Stimulated activated CD8-positive, alpha-beta memory T cell treated with anti-CD3 and anti-CD28 coated beads, Interleukin-4, amount 100 ng/mL, for 1 hour (primary cell): ENCODE measurements at regions not wholly inside any gene's neighbourhood (a gene's known extent, or its start where the extent isn't known, plus 50 kb on each side); places are given as distances from the start of the nearest gene placed in this dataset.
"Not testable (repeated sequence)": the region's sequence is repeated elsewhere in the genome, so short reads cannot be mapped to it uniquely, and the experiment has no call there.

Source experiments
- DNase-seq, 2 donors: peaks; one replicate each; pipeline ENCODE4 v3.0.0-alpha.2; 2020; ENCODE audit warnings: low read depth in 2 of 2, low spot score in 1 of 2

DNA sequence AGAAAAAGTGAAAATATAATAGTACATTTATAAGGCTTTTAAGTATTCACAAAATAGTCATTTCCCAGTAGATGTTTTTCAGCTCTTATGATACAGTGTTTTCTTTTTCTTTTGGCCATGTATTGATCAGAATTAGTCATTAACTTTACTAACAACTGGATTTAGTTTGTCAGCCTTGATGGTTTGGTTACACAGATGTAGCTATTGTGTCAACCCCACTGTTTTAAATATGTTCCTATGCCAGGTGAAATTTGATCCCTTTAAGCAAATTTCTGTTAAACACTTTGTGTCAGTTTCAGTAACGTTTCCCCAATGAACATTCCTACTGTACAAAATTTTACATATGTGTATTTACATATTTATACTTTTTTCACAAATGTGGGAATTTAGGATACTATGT is 261.5 kb upstream of the STARD13 start:
- no peak for DNase-seq

DNA sequence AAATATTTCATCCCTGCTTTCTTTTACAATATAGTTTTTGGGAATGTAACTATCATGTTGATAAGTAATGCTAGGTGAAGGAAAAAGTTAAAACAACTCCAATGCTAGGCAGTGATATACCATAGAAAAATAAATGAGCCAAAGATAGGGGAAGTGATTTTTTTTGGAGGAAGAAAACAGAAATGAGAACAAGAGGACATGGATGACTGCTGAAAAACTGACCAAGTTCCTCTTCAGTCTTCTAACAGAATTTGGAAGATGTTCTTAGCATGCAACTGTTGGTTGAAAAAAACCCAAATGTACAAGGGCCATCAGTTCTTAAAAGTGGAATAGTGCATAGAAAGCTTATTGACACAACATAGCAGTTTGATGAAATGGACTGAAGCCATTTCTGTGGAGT is 262.5 kb upstream of the STARD13 start:
- DNase-seq: no peak

DNA sequence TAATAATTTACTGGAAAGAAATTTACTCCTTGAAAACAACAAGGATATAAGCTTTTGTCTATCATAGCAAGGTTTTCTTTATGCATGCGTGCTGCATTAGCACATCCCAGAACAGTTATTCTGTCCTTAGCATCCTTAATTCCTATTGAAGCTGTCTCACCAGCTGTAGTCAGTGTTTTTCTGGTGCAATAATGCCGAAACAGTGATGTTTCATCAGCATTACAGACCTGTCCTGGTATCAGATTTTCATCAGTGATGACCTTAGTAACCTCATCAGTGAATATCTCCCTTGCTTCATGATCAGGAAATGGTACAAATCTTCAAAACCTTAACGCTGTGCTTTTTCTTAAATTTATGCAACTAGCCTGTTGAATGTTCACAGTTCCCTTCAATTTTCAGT is 264.7 kb upstream of the STARD13 start:
- no peak for DNase-seq

DNA sequence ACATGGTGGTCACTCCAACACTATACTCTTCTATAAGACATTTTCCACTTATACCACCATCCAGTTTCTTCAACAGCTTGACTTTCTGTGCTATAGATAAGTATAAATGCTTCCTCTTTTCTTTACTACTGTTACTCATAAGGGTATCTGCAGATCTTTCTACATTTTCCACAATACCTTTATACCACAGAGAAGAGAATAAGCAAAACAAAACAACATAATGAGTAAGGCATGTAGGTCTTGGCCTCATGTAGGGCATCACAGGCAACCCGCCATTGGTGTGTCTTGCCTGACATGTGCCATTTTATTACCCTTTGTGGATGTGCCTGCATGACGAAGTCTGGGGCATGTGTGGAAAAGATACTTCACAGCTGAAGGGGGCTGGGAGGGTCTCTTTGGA is 265.3 kb upstream of the STARD13 start:
- DNase-seq: no peak

DNA sequence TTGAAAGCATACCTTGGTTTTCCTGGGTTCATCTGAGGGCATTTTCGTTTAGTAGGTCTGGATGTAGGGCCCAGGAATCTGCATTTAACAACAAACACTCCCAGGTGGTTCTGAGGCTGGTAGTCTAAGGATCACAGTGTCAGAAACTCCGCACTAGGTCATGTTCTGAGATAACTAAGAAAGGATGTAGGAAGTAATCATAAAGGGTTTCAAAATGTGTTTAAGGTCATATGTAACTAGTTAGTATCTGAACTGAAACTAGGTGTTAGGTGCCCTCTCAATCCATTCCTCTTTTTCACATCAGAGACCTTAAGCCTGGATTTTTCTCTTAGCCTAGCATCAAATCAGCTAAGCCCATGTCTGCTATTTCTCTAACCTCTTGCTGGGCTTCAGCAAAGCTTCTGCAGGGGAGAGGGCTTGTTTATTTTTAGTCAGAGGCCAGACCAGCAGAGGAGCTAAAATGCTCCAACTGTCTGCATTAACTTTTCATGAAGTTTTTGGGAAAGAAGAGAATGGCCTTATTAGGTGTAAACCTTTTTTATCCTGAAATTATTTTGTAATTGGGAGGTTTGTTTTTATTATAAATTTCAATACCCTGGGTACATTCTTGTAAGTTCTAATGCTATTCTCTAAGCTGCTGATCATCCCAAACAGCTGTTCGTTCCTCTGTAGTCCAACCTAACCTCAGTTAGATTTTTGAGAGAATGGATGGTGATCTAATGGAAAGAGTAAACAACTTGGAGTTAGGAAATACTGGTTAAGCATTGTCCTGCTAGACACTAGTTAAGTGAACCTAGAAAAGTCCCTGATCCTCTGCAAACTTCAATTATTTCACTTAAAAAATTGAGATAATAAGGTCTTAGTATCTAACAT is 262.8 kb upstream of the RFC3 start:
- no peak for DNase-seq

DNA sequence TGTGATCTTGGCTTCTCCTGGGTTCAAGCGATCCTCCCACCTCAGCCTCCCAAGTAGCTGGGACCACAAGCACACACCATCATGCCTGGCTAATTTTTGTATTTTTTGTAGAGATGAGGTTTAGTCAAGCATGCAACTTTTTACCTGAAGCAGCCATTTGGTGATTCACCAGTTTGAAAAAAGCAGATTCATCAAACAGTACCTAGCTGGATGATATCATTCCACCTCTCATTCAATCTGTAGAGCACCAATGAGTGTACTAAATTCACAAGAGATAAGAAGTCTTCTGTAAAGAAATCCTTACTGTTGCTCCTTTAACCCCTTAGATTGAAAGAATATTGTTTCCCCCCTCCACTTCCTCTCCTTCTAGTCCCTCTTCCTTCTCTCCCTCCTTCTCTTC is 261.1 kb upstream of the RFC3 start:
- no peak for DNase-seq

DNA sequence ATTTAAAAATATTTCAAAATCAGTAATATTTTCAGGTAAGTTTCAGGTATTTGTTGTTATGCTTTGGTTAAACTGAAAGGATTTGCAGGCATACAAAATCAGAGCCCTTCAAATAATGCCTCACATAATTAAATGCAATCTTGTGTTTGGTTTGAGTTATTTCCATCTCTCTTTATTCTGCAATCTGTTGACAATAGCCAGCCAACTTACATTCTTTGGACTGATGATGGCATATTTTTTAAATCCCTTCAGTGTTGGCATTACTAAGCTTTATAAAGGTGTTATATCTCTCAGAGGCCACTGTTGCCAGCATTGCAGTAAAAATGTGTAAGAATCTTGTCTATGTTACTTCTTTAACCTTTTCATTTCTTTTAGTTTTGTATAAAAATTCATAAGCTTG is 257.2 kb upstream of the RFC3 start:
- no peak for DNase-seq

DNA sequence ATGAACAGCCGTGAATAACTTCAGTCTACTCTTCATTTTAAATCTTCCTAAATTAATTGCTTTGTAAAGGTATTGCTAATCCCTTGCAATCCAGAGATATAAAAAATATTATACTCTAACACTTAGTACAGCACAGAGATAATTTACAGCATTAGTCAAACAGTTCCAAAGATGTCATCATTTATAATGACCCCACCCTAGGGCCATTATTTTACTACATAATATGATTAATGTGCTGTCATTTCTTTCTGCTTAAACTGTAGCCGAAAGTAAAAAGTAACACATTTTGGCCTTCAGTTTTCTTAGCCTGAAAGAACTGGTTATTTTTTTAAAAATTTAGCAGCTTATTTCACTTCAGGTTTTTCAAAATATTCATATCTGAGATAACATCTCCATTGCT is 256.3 kb upstream of the RFC3 start:
- DNase-seq: no peak

DNA sequence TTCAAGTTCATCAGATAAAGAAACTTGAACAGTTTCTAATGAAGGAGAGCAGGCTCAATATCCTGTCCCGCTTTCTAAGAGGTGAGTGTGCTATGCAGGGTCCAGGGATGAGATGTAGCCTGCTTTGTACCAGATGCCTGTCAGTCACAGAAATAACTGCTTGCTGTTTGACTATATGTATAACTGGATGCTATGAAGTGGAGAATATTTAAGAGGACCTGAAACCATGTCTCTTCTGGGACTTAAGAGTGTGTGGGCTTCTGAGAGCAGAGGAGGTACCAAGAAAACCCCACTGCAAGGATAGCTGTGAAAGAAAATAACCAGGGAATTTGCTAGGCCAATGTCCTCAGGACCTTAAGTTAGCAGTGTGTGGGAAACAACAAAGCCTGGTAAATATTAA is 246.3 kb upstream of the RFC3 start:
- no peak for DNase-seq

DNA sequence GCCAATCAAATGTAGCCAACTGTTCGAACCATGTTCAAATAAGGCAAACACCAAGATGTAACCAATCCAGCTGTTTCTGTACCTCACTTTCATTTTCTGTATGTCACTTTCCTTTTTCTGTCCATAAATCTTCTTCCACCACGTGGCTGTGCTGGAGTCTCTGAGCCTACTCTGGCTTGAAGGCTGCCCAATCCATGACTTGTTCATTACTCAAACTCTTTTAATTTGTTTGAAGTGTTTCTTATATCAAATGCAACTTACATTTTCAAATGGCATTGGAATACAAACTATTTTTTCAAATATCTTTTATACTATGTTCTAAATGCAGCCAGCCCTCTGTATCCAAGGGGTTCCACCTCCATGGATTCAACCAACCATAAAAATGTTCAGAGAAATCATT is 245.6 kb upstream of the RFC3 start:
- DNase-seq: not testable (repeated sequence)

DNA sequence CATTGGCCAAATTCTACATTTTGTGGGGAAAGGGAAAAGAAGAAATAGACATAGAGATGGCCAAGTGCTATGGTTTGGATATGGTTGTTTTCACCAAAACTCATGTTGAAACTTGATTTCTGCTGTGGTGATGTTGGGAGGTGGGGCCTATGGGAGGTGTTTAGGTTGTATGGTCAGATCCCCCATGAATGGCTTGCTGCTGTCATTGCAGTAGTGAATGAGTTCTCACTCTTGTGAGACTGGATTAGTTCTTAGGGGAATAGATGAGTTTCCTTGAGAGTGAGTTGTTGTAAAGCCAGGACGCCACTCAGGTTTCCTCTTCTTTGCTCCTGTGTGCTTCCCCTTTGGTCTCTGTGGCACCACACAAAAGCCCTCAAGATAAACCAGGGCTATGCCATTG is 242.6 kb upstream of the RFC3 start:
- DNase-seq: no peak

DNA sequence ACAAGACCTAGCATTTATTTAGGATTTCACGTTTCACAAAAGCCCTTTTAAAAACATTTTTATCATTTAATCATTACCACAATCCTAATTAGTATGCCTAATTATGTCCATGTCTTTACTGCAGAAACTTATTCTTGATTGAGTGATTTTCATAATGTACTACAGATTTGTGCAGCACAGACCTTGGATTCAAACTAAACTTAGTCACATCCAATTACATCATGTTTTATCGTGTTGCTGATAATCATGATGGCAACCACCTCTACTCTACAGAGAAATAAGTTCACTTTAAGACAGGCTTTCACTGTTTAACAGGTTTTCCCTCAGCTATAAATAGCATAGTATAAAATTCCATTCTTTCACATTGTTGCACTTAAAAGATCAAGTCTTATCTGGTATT is 240.9 kb upstream of the RFC3 start:
- no peak for DNase-seq

DNA sequence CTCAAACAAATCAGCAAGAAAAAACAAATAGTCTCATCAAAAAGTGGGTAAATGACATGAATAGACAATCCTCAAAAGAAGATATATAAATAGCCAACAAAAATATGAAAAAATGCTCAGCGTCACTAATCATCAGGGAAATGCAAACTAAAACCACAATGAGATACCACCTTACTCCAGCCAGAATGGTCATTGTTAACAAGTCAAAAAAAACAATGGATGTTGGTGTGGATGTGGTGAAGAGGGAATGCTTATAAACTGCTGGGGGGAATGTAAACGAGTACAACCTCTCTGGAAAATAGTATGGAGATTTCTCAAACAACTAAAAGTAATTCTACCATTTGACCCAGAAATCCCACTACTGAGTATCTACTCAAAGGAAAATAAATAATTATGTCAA is 239.2 kb upstream of the RFC3 start:
- DNase-seq: no peak

DNA sequence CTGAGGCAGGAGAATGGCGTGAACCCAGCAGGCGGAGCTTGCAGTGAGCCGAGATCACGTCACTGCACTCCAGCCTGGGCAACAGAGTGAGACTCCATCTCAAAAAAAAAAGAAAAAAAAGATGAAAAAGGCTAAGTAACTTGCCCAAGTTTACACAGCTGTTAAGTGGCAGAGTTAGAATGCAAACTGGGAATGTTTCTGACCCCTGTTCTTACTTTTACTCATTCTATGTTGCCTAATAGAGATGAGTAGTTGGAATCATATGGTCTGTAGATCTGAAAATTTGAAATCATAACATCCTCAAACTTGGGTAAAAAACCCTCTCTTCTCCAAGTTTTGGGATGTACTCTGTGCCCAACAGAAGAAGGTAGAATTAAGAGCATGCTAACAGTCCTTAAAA is 235.8 kb upstream of the RFC3 start:
- no peak for DNase-seq

DNA sequence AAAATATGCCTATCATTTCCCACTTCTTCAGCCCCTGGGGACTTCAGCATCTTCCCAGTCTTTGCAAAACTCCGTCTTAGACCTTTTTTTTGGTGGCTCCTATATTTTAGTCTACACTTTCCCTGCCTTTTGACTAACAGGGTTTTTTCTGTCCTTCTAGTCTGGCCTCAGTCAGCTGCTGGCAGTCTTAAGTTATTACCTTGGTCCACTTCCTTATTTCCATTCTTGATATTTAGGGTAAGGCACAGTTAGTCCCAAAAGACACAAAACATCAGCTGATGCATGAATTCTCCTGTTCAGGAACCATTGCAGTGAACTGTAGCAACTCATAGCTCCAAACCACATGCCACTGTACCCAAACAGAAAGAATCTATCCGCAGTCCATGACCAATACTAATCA is 234.6 kb upstream of the RFC3 start:
- no peak for DNase-seq

DNA sequence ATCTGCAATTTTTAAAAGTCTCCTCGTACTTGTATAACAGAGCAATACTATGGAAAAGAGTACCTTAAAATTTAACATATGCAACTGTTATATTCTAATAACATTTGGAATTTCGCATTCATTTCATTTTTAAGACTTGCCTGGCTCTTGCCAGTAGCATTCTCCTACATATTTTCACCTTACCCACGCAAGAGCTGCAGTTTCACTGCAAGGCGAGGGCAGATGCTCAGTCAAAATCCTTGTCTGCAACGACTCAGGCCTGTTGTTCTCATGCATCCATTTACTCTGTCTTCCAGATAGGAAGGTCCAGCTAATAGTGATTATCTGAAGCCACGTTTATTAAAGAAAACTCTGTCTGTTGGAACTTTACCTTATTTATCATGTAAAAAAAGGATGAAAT is 227.0 kb upstream of the RFC3 start:
- DNase-seq: no peak

DNA sequence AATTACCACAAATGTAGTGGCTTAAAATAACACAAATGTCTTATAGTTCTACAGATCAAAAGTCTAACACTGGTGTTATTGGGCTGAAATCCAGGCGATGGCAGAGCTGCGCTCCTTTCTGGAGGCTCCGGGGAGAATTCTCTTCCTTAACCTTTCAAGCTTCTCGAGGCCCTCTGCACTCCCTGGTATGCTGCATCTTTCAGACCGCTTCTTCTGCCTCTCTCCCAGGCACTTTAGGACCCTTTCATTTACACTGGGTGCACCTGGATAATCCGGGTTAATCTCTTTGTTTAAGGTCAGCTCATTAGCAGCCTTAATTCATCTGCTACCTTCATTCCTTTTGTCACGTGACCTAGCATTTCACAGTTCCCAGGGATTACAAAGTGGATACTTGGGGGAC is 211.3 kb upstream of the RFC3 start:
- DNase-seq: no peak

DNA sequence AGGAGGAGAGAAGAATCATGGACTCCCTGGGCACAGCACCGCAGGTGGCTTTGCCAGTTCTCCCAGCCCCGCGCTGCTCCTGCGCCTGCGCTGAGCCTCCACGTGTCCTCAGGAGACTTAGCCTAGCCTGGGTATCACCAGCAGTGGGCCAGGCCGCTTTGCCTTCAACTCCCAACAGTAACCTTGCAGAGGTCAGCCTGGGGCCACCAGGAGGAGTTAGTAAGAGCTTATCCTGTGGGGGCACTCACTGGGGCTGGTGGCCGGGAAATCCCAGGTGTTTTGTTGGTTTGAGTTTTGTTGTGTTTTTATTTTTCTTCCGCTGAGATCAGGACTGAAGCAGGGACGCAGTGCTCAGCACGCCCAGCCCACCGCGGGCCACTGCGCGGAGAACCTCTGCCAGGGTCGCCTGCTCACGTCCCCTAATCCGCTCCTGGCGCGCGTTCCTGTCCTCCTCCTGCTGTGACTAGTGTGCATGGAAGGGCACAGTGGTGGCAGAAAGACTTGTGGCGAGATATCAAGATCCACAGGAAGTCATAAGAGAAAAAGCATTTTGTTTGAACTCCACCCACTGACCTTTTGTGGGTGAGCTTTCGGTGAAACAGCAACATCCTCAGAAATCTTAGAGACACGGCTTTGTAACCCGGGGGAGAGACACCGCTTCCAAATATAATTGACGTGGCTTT is 207.4 kb upstream of the RFC3 start:
- no peak for DNase-seq

DNA sequence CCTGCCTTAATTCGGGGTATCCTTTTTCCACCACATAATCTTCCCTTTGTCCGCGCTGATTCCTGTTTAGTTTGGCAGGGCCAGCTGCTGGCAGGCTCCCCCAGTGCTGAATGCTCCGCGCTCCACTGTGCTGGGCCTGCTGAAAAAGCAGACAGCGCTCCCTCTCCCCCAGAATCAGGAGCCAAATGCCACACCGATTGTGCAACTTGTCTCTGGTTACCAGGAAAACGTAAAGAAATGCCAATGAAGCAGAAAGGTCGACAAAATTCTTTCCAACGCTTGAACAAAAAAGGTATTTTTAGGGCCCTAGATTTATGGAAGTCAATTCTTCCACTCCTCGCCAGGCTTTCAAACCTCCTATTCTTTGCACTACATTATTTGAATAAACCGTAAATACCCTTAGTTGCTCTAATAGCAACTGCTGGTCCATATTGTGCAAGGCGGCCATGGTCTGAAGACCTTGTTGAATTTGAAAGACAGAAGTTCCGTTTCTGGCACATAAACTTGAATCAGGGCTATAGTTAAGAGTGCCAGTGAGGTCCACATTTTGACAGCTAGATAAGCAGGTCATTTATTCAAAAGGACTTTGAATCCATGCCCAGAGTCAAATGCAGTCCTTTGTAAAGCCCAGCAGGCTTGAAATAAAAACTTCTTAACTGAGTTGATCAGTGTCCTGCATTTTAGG is 206.7 kb upstream of the RFC3 start:
- no peak for DNase-seq

DNA sequence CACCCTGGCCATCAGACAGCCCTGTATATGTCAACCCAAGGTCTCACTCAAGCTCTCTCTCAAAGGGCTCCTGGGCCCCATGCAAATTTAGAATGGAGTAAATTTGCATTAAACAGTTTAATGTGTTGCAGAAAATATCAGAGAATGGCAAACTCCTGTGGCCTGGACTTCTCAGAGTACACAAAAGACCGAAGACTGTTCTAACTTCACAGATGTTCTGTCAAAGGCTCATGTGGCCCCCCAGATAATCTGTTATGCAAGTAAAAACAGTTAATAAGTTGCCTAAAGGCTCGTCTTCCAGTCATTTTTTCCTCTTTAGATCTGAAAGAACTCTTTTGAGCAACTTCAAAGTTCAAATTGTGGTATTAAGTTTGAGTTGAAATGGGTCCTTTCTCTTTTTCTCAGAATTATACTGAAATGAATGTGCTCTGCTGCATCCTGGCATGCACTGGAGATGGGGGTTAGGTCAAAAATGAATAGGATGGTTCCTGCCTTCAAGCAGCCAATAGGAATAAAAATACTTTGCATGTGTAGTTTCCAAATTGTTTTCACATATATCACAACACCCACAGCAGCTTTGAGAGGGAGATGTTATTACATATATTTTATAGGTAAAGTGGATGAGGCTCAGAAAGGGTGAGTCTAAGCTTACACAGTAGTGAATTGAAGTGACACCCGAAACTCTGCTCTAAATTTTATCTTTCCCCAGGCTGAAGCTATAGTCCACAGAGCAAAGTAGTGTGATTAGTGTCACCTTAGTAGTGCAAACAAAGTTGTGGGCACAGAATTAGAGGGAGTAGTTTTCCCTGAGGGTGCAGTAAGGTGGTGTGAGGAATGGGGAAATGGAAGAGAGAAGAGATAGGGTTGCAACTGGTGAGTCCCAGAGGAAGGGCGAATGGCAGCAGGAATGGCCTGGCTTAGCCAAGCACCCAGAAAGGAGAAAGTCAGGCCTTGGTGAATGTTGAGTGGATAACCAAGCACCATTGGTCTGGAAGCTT is 205.0 kb upstream of the RFC3 start:
- DNase-seq: no peak

DNA sequence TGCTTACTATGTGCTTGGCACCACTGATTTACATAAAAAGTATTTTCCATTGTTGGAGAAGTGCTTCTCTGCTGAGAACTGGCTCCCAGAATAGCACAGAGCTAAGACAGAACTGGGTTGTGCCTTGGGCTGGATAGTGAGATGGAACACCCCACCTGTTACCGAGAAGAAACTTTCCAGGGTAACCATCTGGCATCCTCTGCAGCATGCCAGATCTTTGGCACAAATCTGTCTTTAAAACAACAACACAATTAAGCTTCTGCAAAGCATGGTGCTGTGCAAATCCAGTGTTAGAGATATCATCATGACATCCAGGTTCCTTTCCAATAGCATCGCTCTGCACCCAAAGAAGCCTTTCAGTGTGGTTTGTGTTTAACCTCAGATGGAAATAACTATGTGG is 202.5 kb upstream of the RFC3 start:
- DNase-seq: no peak
